ENCODE measurements at regions not wholly inside any gene's neighbourhood (a gene's known extent, or its start where the extent isn't known, plus 50 kb on each side); places are given as distances from the start of the nearest gene placed in this dataset.

- TF ChIP-seq CTCF (IDR thresholded peaks at IDR 0.05; ENCODE audit: extremely low read depth, missing control alignments): no peak
These were observed 531.9 kb downstream of the OLFM4 start for GRCh38 chr13:53560556-53560955.

DNA sequence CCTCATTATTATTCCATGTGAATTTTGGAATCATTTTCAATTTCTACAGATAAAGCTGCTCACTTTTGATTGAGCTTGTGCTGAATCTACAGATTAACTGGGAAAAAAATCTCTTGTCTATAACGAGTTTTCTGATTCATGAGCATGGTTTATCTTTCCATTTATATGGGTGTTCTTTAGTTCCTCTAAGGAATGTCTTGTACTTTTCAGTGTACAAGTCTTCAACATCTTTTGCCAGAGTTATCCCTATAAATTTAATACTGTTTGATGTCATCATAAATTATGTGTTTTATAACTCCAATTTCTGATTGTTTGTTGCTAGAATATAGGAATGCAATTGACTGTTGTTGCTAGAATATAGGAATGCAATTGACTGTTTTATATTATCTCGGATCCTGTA is 533.8 kb downstream of the OLFM4 start:
- no peak for DNase-seq (ENCODE audit: low spot score)
- TF ChIP-seq CTCF (IDR thresholded peaks at IDR 0.05; ENCODE audit: extremely low read depth, missing control alignments): no peak

More at GRCh38 chr13:53560556-53560955, 531.9 kb downstream of the OLFM4 start:
- no peak for DNase-seq (ENCODE audit: low spot score)

DNA sequence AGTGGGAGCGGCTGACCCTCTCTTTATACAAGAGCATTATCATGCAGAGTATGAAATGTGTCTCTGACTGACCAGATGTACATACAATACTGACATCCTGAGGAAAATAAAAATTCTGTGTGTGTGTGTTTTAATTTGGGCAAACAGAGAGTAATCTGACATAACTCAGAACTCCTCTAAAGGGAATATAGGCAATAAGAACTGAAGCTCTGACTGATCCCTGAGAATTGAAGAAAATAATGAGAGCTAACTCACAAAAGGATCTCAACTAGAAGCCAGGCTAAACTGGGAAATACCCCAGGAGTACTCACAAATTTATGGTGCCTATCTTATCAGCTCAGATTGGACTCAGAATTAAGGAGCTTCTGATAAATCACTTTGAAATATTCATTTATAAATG is 539.9 kb downstream of the OLFM4 start:
- no peak for TF ChIP-seq CTCF (IDR thresholded peaks at IDR 0.05; ENCODE audit: extremely low read depth, missing control alignments)
- no peak for DNase-seq (ENCODE audit: low spot score)

DNA sequence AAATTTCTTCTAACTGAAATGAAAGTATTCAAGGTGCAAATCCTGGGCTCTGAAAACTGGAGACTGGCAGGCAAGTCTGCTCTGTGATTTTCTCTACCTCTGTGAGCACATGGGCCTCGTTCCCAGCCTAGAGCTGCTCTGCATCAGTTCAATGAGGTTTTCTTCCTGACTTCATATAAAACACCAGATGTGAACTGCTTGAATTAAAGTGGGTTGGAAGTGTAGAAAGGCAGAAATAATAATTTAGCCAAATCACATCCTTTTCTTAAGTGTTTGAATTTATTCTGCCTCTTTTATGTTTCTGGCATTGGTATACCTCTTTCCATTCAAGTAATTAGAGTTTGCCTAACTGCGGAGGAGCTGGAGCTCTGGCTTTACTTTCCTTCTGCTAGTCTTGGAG is 540.8 kb downstream of the OLFM4 start:
- no peak for TF ChIP-seq CTCF (IDR thresholded peaks at IDR 0.05; ENCODE audit: extremely low read depth, missing control alignments)
- no peak for DNase-seq (ENCODE audit: low spot score)

GRCh38 chr13:53601113-53601512 is 572.5 kb downstream of the OLFM4 start:
- TF ChIP-seq CTCF (IDR thresholded peaks at IDR 0.05; ENCODE audit: extremely low read depth, missing control alignments): no peak
- DNase-seq (ENCODE audit: low spot score): no peak

GRCh38 chr13:53605326-53605725 is 576.7 kb downstream of the OLFM4 start:
- no peak for DNase-seq (ENCODE audit: low spot score)
- TF ChIP-seq CTCF (IDR thresholded peaks at IDR 0.05; ENCODE audit: extremely low read depth, missing control alignments): no peak

DNA sequence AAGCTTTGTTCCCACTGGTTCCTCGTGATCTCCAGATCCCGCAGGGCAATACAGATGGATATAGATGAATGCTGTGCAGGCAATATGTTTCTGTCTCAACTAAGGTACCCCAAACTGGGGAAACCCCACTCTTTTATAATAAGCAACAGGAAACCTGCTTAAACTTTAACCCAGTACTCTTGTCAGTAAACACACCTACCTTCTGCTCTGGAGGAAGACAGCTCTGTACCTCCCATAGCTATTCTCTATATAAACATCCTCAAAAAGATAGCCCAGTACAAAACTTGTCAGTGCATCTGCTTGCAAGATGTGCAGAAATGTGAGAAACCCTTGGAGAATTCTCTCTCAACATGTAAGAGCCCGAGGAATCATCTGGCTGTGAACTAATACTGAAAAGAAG is 583.6 kb downstream of the OLFM4 start:
- TF ChIP-seq CTCF (IDR thresholded peaks at IDR 0.05; ENCODE audit: extremely low read depth, missing control alignments): no peak
- DNase-seq (ENCODE audit: low spot score): no peak
